Activated CD8-positive, alpha-beta T cell treated with anti-CD3 and anti-CD28 coated beads, Interleukin-2, amount 10 ng/mL, durations not matched to agents 7 days and 5 days (primary cell): ENCODE measurements at regions not wholly inside any gene's neighbourhood (a gene's known extent, or its start where the extent isn't known, plus 50 kb on each side); places are given as distances from the start of the nearest gene placed in this dataset.
"Not testable (repeated sequence)": the region's sequence is repeated elsewhere in the genome, so short reads cannot be mapped to it uniquely, and the experiment has no call there.

Source experiments
- ATAC-seq: fragments of 150-1000 bp; cut with Tn5 transposase; one replicate; pipeline ENCODE4 v1.10.0; 2021; ENCODE audit warnings: moderate library complexity
- CTCF ChIA-PET: fragments of 350-600 bp; sonication (Branson Sonifier 250); formaldehyde crosslinking; loops from one replicate; lab custom pipeline; 2021; ENCODE audit warnings: antibody characterized with exemption; lab: Charles Lee
- POLR2A ChIA-PET: fragments of 350-600 bp; sonication (Branson Sonifier 250); formaldehyde crosslinking; loops from one replicate; lab custom pipeline; 2021; ENCODE audit warnings: antibody characterized with exemption; lab: Charles Lee
- DNase-seq: peaks from one replicate; pipeline ENCODE4 v3.0.0-alpha.2; 2020
- H3K27ac Mint-ChIP-seq: one replicate; pipeline ENCODE4 v1.8.0; 2021; ENCODE audit warnings: mild to moderate bottlenecking, mixed read lengths
- H3K27me3 Mint-ChIP-seq: one replicate; pipeline ENCODE4 v1.8.0; 2021; ENCODE audit warnings: low read depth, mixed read lengths
- H3K36me3 Mint-ChIP-seq: one replicate; pipeline ENCODE4 v1.8.0; 2021; ENCODE audit warnings: low read depth, mixed read lengths
- H3K4me1 Mint-ChIP-seq: one replicate; pipeline ENCODE4 v1.8.0; 2021; ENCODE audit warnings: low read depth, mixed read lengths
- H3K4me3 Mint-ChIP-seq: one replicate; pipeline ENCODE4 v1.8.0; 2021; ENCODE audit warnings: mild to moderate bottlenecking, mixed read lengths
- H3K9me3 Mint-ChIP-seq: one replicate; pipeline ENCODE4 v1.8.0; 2022; ENCODE audit warnings: mixed read lengths; ENCODE audit not compliant: insufficient read depth

DNA sequence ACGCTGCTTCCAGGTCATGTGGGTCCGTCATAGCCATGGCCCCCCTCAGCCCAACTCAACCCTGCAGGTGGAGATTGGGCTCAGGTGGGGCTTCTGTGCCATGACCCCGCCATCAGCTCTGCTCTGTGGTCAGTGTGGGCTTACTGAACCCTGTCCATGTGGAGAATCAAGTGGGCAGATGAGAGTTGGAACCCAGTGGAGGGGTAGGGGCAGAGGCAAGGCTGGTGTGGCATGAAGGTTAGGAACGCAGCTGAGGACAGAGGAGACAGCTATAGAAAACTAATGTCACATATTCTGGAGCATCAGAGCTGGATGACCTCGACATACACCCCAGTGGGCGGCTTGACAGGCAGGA lies 355.9 kb downstream of the PTPRU start:
- Mint-ChIP-seq H3K4me1 (no peaks in the 10 kb centered on the region), H3K4me3 (no peak overlapping the region), H3K9me3 (no peaks in the 10 kb centered on the region), H3K36me3 (no peaks in the 10 kb centered on the region), H3K27me3 (peaks cover 8% of the 10 kb centered on the region), H3K27ac (no peak overlapping the region)
- no peak for ATAC-seq
- ChIA-PET CTCF (no interaction called here), POLR2A (no interaction called here)
- no peak for DNase-seq

DNA sequence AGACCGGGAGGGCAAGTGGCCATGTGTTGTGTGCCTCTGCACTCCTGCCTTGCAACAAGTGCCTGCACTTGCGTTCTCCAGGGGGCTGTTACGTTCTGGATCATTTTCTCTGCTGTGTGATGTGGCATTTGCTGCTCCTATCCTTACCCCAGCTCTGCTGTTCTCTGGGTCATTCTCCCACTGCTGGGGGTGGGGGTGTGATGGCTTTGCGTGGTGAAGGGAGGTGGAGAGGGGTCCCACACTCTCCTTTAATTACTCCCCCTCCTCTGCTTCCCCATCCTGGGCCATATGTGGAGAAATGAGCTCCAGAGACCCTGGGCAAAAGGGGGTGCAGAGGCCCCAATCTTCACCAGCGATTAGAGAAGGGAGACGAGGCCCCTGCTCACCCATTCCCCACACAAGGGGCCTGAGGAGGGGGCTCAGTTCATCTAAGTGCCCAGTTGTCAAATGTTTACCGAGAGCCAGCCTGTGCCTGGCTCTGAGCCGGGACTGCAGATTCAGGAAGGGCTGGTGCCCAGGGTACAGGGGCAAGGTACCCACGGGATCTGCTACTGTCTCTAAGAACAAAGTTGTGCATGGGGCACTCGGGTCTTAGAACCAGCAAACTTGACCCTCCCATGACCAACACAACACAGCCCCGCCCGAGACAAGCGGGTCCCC lies 355.4 kb downstream of the PTPRU start:
- ATAC-seq (no peak), DNase-seq (no peak)
- Mint-ChIP-seq H3K27me3 (peaks cover 10% of the 10 kb centered on the region), H3K9me3 (no peaks in the 10 kb centered on the region), H3K36me3 (no peaks in the 10 kb centered on the region), H3K4me1 (no peaks in the 10 kb centered on the region), H3K27ac (no peak overlapping the region), H3K4me3 (no peak overlapping the region)
- CTCF ChIA-PET: no interaction called here
- POLR2A ChIA-PET: no interaction called here

- H3K27me3 Mint-ChIP-seq: peaks cover 10% of the 10 kb centered on the region
- POLR2A ChIA-PET: no interaction called here
- no peak overlapping the region for H3K27ac Mint-ChIP-seq
- no peaks in the 10 kb centered on the region for H3K4me1 Mint-ChIP-seq
- H3K9me3 Mint-ChIP-seq: no peaks in the 10 kb centered on the region
- no peaks in the 10 kb centered on the region for H3K36me3 Mint-ChIP-seq
- H3K4me3 Mint-ChIP-seq: no peak overlapping the region
- ATAC-seq: no peak
- no peak for DNase-seq
- CTCF ChIA-PET: no interaction called here
Measured at GRCh38 chr1:29590583-29591565, 354.6 kb downstream of the PTPRU start.

DNA sequence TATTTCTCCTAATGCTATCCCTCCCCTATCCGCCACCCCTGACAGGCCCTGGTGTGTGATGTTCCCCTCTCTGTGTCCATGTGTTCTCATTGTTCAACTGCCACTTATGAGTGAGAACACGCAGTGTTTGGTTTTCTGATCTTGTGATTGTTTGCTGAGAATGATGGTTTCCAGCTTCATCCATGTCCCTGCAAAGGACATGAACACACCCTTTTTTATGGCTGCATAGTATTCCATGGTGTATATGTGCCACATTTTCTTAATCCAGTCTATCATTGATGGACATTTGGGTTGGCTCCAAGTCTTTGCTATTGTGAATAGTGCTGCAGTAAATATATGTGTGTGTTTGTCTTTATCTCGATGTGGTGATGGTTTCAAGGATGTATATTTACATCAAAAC lies 353.4 kb downstream of the PTPRU start:
- DNase-seq, H3K4me1 Mint-ChIP-seq, ATAC-seq, POLR2A ChIA-PET, H3K9me3 Mint-ChIP-seq, H3K4me3 Mint-ChIP-seq, H3K36me3 Mint-ChIP-seq, CTCF ChIA-PET, H3K27ac Mint-ChIP-seq: not testable (repeated sequence)
- peaks cover 10% of the 10 kb centered on the region for H3K27me3 Mint-ChIP-seq

DNA sequence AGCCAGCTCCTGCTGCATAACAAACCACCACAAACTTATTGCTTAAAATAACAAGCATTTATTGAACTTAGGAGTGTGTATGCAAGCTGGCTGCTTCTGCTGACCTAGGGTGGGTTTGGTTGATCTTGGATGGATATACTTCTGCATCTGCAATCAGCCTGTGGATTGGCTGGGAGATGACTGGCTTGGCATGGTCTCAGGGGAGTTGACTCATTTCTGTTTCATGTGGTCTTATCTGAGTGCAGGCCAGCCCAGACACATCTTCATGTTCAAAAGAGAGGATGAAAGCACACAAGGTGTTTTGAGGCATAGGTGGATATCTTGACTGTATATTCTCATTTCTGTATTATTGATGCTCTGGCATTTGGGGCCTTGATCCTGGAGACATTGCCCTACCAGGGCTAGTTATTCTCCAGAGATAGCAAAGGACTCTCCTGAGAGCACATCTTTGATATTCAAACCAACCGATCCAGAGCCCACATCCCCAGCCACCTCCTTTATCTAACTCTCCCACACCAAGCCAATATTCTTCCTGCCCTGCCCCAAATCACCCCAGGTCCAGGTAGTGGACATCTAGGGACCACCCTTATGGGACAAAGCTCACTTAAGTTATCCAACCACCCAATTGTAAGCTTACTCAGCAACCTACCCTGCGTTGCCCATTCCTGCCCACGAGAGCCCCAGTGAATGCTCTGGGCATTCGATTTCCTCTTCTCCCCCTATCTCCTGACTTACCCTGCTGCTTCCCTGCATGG lies 350.8 kb downstream of the PTPRU start:
- CTCF ChIA-PET: no interaction called here
- no peak overlapping the region for H3K4me3 Mint-ChIP-seq
- H3K27ac Mint-ChIP-seq: no peak overlapping the region
- H3K36me3 Mint-ChIP-seq: no peaks in the 10 kb centered on the region
- no peaks in the 10 kb centered on the region for H3K4me1 Mint-ChIP-seq
- no peaks in the 10 kb centered on the region for H3K9me3 Mint-ChIP-seq
- ATAC-seq (no peak), DNase-seq (no peak)
- POLR2A ChIA-PET: no interaction called here
- H3K27me3 Mint-ChIP-seq: peaks cover 10% of the 10 kb centered on the region

- ATAC-seq (no peak), DNase-seq (no peak)
- peaks cover 10% of the 10 kb centered on the region for H3K27me3 Mint-ChIP-seq
- ChIA-PET CTCF (no interaction called here), POLR2A (no interaction called here)
- H3K9me3 Mint-ChIP-seq: no peaks in the 10 kb centered on the region
- H3K36me3 Mint-ChIP-seq: no peaks in the 10 kb centered on the region
- H3K4me3 Mint-ChIP-seq: no peak overlapping the region
- H3K27ac Mint-ChIP-seq: no peak overlapping the region
- H3K4me1 Mint-ChIP-seq: no peaks in the 10 kb centered on the region
Measured at GRCh38 chr1:29586215-29586614, 349.9 kb downstream of the PTPRU start.

GRCh38 chr1:29585656-29586055 lies 349.3 kb downstream of the PTPRU start:
- ATAC-seq (no peak), DNase-seq (no peak)
- Mint-ChIP-seq H3K4me1 (no peaks in the 10 kb centered on the region), H3K27me3 (peaks cover 10% of the 10 kb centered on the region), H3K4me3 (no peak overlapping the region), H3K36me3 (no peaks in the 10 kb centered on the region), H3K27ac (no peak overlapping the region), H3K9me3 (no peaks in the 10 kb centered on the region)
- CTCF ChIA-PET: no interaction called here
- POLR2A ChIA-PET: no interaction called here

DNA sequence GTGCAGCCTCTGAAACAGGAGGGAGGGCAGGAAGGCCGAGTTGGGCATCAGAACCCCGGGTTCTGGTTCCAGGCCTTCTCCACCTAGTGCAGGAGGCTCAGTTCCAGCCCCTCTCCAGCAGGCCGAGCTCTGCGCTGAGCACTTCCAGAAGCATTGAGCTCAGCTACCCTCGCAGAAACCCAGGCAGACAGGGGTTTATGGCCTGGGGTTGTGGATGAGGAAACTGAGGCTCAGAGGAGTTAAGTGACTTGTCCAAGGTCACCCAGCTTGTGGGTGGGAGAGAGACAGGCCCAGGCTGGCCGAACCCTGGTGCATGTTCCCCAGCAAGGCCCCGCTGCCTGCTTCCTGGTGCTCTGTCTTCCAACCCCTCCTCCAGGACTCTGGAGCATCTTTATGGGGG lies 348.9 kb downstream of the PTPRU start:
- H3K4me1 Mint-ChIP-seq: no peaks in the 10 kb centered on the region
- H3K9me3 Mint-ChIP-seq: no peaks in the 10 kb centered on the region
- peaks cover 10% of the 10 kb centered on the region for H3K27me3 Mint-ChIP-seq
- ATAC-seq (no peak), DNase-seq (no peak)
- ChIA-PET CTCF (no interaction called here), POLR2A (no interaction called here)
- no peak overlapping the region for H3K4me3 Mint-ChIP-seq
- H3K36me3 Mint-ChIP-seq: no peaks in the 10 kb centered on the region
- no peak overlapping the region for H3K27ac Mint-ChIP-seq

GRCh38 chr1:29584776-29585175 lies 348.5 kb downstream of the PTPRU start:
- Mint-ChIP-seq H3K4me3 (no peak overlapping the region), H3K9me3 (no peaks in the 10 kb centered on the region), H3K27ac (no peak overlapping the region), H3K36me3 (no peaks in the 10 kb centered on the region), H3K27me3 (peaks cover 10% of the 10 kb centered on the region), H3K4me1 (no peaks in the 10 kb centered on the region)
- POLR2A ChIA-PET: no interaction called here
- no peak for DNase-seq
- CTCF ChIA-PET: no interaction called here
- no peak for ATAC-seq

DNA sequence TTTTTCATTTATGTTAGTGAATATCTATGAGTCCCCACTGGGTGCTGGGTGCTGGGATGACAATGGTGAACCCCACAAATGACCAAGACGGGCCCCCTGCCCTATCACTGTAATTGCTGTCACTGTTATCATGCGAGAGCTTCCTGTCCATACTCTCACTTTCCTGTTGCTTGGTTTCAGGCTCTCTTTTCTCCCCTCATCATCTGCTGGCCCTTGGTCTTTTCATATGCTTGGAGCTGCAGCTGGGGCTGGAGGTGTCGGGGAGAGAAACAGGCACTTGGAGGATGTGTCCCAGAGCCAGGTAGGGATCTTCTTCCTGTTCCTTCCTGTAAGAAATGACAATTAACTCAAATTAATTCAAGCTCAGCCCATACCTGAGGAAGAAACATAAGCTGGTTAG lies 348.0 kb downstream of the PTPRU start:
- H3K4me3 Mint-ChIP-seq: no peak overlapping the region
- no peaks in the 10 kb centered on the region for H3K36me3 Mint-ChIP-seq
- ATAC-seq (no peak), DNase-seq (no peak)
- H3K9me3 Mint-ChIP-seq: no peaks in the 10 kb centered on the region
- no peaks in the 10 kb centered on the region for H3K4me1 Mint-ChIP-seq
- ChIA-PET POLR2A (no interaction called here), CTCF (no interaction called here)
- no peak overlapping the region for H3K27ac Mint-ChIP-seq
- H3K27me3 Mint-ChIP-seq: peaks cover 10% of the 10 kb centered on the region

- Mint-ChIP-seq H3K27ac (no peak overlapping the region), H3K4me1 (no peaks in the 10 kb centered on the region), H3K27me3 (peaks cover 10% of the 10 kb centered on the region), H3K4me3 (no peak overlapping the region), H3K9me3 (no peaks in the 10 kb centered on the region), H3K36me3 (no peaks in the 10 kb centered on the region)
- CTCF ChIA-PET: no interaction called here
- POLR2A ChIA-PET: no interaction called here
- no peak for ATAC-seq
- DNase-seq: no peak
Measured at GRCh38 chr1:29583727-29584126, 347.4 kb downstream of the PTPRU start.

GRCh38 chr1:29581256-29581655 lies 344.9 kb downstream of the PTPRU start:
- ChIA-PET CTCF (no interaction called here), POLR2A (no interaction called here)
- Mint-ChIP-seq H3K4me1 (no peaks in the 10 kb centered on the region), H3K9me3 (no peaks in the 10 kb centered on the region), H3K27ac (no peak overlapping the region), H3K27me3 (no peaks in the 10 kb centered on the region), H3K36me3 (no peaks in the 10 kb centered on the region), H3K4me3 (no peak overlapping the region)
- ATAC-seq (no peak), DNase-seq (no peak)
